NCI-H146 treated with DMSO at 0.1 percent for 48 hours (cell line): ENCODE measurements at regions not wholly inside any gene's neighbourhood (a gene's known extent, or its start where the extent isn't known, plus 50 kb on each side); places are given as distances from the start of the nearest gene placed in this dataset.
"Not testable (repeated sequence)": the region's sequence is repeated elsewhere in the genome, so short reads cannot be mapped to it uniquely, and the experiment has no call there.

Source experiments
- DNase-seq: peaks from one replicate; lab custom pipeline; 2025; ENCODE audit not compliant: unreplicated experiment; lab: John Stamatoyannopoulos, UW

DNA sequence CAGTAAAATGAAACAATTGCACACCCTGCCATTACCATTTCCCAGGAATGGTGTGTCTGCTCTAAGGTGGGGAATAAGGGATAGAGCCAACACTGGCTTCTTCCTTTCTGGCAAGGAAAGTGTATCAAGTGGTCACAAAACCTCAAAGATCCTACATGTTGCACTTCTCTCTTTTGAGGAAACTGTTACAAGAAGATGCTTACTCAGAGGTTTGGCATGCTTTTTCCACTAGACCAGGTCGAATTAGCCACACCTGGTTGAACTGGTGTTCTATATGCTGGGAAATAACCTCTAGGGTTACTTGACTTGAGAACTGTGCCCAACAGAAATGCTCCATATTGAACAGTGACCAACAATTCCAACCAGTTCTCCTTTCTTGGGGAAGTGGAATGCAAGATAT, 102.9 kb downstream of the LRRN1 start:
- DNase-seq = no peak

DNA sequence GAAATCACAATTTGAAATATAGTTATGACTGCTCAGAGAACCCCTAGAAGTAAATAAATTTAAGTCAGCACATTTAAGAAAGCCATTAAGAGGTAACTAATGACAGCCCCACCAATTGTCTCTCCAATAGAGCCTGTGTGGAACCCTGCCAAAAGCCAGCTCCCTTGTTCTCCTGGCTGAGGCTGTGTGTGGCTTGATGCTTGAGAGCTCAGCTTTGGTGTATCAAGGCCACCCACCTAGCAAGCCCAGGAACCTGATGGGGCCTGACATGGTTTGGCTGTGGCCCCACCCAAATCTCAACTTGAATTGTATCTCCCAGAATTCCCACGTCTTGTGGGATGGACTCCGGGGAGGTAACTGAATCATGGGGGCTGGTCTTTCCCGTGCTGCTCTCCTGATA, 106.9 kb downstream of the LRRN1 start:
- no peak for DNase-seq

DNA sequence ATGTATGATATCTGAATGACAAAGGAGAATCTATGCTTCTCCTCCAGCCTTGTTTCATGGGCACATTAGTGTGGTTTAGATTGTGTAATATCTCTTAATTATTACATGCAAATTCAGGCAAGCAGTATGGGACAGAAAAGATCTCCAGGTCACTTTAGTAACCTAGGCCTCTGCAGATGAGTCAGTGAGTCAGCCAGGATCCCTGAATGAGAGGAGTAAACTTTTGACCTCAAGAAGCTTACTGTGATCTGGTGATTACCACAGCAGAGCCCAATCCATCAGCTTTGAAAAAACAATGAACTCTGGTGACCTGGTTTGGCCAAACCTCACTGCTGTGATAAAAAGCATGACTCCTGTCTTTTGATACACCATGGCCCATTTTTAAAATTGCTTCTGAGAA, 107.8 kb downstream of the LRRN1 start:
- no peak for DNase-seq

DNA sequence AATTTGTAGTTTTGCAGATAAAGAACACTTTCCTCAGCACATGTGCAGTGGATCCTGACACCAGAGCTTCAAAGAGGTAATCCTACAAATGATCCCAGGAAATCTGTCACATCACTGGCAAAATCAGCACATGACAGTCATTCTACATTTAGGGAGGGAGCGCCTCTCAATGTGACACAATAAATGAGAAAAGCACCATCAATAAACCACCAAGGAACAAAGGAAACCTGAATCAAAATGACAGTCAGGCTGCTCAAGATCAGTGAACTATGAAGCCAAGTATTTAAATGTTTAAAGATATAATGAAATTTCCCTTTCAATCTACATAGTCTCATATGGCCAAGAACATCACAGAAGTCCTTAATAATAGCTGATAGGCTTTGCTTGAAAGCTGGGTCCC, 119.5 kb downstream of the LRRN1 start:
- DNase-seq = no peak

DNA sequence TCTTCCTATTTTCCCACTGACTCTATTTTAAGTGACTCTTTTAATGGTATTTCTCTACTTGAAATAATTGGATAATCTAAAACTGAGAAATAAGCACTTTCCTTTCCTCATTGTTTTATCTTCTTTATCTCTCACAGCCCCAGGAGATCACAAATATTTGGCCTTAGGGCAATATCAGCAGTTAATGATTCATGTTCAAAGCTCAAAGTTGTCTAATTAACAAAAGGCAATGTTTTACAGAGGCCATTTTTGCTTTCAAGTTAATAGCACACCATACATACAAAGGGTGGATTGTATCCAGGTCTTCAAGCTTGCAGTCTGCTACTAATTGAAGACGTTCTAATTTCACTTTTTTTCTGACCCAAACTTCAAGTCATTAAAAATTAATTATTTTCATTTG, 120.1 kb downstream of the LRRN1 start:
- peak; percentile 8 for DNase-seq

DNA sequence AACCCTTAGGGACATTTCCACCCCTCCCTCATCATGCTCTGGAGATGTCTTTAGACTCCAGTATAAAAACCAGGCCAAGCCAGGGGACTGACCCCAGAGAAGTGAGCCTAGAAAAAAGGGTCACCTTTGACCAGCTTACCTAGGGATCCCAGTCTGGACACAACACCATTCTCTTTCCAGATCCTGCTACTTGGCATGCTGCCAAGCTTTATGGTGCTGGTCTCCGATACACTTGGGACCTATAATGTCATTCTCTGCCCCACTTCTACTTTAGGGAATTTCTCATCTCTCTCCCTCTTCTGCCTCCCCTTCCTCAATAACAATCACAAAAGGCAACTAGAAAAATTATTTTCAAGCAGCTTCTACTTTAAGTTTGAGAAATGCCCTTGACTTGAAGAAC, 124.4 kb downstream of the LRRN1 start:
- no peak for DNase-seq

DNA sequence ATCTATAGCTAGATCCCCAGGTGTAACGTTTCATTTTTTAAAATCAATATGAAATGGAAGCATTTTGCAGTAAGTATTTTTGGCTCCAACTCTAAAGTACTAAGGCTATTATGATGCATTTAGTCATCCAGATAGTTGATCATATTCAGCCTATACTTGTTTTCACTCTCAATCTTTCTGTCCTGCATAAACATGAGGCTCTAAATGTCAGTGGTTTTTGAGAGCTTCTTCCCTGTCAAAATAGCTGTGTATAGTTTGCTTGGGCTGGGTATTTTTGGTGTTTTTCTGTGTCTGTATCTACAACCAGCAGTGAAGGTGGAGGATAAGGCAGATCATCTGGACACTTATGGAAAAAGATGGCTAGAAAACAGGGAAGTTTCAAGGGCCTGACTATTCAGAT, 128.0 kb downstream of the LRRN1 start:
- DNase-seq = no peak

DNA sequence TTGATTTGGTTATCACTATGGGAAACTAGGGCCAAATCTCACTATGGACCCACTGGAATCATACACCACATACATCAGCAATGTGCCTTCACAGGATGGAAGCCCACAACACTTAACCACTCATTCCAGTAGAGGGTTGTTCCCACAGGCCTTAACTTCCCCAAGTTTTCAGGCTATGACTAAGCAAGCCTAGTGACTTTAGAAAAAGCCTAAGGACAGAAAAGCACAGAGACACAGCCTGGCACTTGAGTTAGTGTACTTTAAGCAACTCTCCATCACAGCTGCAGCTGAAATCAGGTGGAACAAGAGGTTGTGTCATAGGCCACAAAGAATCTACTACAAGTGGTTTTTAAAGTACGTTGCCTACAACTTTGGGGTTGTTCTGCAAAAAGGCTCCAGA, 128.7 kb downstream of the LRRN1 start:
- no peak for DNase-seq

DNA sequence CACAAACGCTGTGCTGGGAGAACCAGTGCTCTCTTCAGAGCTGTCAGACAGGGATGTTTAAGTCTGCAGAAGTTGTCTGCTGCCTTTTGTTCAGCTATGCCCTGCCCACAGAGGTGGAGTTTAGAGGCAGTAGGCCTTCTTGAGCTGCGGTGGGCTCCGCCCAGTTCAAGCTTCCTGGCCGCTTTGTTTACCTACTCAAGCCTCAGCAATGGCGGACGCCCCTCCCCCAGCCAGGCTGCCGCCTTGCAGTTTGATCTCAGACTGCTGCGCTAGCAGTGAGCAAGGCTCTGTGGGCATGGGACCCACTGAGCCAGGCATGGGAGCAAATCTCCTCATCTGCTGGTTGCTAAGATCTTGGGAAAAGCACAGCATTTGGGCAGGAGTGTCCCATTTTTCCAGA, 142.1 kb downstream of the LRRN1 start:
- not testable (repeated sequence) for DNase-seq

DNA sequence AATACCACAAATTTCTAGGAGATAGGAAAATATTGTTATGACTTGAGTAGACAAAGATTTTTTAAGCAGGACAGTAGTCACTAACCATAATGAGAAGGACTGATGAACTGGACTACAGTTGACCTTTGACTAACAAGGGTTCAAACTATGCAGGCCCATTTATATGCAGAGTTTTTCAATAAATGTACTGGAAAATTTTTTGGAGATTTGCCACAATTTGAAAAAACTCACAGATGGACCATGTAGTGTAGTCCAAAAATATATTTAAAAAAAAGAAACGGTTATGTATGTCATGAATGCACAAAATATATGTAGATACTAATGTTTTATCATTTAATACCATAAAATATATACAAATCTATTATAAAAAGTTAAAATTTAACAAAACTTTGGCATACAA, 151.8 kb downstream of the LRRN1 start:
- DNase-seq = no peak

DNA sequence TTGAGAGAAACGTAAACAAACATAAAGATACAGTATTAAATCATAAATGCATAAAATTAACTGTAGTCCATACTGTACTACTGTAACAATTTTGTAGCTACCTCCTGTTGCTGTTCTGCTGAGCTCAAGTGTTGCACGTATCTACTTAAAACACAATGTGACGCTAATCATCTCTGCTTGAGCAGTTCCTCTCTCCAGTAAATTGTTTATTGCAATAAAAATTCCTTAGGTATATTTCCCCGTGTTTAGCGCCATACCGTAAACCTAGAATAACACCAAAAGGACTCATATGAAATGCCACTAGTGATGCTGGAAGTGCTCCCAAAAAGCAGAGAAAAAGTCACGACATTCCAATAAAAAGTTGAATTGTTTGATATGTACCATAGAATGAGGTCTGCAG, 152.3 kb downstream of the LRRN1 start:
- DNase-seq = no peak

DNA sequence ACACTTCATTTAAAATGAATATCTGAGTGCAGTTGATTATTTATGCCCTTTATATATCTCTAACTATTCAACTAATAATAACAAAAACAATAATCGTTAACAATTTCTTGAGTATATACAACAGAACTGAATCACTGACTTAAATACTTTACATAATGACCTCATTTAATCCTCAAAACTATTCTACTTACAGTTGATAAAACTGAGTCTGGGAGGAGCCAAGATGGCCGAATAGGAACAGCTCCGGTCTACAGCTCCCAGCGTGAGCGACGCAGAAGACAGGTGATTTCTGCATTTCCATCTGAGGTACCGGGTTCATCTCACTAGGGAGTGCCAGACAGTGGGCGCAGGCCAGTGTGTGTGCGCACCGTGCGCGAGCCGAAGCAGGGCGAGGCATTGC, 163.6 kb downstream of the LRRN1 start:
- peak; percentile 15 for DNase-seq

DNA sequence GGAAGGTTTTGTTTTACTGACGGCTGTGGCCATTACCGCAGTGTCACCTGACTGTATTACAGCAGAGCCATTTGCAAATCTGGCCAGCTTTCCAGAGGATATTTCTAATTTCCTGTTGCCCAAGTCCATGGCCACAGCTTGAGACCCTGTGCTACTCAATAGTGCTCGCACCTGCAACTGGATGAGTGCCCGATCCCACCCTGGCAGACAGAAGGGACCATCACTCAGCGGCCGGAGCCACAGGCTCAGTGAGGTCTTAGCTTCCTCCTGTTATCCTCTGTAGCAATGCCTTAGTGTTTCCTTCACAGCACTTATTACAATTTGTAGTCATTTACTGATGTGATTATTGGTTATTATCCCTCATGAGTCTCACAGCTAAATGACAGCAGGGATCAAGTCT, 184.8 kb downstream of the LRRN1 start:
- DNase-seq = no peak

DNA sequence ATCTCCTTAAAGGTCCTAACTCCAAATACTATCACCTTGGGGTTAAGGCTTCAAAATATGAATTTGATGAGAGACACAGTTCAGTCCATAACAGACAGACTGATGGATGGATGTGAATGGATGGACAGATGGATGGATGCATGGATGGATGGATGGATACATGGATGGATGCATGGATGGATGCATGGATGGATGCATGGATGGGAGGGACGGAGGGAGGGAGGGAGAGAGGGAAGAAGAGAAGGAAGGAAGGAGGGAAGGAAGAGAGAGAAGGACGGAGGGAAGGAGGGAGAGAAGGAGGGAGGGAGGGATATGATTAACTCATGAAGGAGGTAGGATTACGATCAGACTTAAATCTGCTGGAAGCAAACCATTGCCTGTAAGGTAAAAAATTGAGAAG, 192.4 kb downstream of the LRRN1 start:
- no peak for DNase-seq

DNA sequence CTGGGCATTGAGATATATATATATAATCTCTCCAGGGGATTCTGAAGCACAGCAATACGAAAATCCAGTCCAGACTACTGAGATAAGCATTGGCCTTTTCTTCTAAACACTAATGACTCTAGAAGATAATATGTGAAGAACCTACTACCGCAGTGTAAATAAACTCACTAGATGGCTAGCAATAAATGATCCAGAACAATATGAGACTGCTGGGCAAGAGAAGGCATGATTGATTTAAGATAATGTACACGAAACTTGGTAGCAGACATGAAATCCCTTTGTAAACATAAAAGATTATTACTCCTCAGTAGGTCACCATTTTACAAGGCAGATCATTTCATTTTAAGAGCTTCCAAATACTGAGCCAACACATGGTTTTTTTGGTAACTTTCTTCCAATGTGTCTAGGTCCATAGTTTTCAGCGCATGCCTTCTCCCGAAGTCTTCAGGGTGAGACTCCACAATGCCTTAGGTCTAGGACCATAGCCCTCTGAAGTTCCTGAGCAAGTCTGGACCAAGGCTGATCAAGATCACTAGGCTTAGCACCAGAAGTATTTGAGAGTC, 193.2 kb downstream of the LRRN1 start:
- DNase-seq = no peak

DNA sequence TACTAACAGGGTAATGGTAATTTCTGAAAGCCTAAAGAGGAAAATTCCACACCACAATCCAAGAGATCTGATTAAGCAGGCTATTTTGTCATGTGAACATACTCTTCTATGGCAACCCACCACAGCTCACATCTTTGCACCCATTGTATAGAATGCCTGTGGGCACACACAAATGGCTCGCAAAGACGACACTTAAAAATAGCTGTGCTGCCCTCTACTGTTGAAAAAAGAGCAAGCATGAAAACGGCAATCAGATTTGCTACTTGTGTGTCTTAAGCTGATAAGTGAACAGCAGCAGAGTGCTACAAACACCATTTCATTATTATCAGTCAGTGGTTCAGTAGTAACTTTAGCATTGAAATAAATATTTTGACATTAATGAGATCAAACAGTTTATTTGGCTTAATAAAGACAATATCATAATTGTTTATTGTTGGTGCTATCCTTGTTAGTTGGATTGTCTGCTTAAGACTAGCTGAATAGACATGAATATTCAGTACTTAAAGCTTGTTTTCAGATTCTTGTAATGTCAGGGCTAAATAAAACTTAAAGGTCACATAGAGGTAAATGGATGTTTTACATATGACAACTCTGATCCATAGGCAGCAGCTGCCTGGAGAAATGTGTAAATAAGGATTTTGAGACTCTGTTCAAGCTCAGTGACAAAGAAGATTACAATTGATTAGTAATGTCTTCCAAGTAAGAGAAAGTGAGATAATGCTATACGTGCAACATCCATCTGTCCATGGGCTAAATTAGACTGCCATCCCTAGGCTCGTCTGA, 199.1 kb downstream of the LRRN1 start:
- no peak for DNase-seq

DNA sequence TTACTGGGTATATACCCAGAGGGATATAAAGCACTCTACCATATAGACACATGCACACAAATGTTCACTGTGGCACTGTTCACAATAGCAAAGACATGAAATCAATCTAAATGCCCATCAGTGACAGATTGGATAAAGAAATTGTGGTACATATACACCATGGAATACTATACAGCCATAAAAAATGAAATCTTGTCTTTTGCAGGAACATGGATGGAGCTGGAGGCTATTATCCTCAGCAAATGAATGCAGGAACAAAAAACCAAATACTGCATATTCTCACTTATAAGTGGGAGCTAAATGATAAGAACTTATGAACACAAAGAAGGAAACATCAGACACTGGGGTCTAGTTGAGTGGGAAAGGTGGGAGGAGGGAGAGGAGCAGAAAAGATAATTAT, 200.1 kb downstream of the LRRN1 start:
- DNase-seq = not testable (repeated sequence)

DNA sequence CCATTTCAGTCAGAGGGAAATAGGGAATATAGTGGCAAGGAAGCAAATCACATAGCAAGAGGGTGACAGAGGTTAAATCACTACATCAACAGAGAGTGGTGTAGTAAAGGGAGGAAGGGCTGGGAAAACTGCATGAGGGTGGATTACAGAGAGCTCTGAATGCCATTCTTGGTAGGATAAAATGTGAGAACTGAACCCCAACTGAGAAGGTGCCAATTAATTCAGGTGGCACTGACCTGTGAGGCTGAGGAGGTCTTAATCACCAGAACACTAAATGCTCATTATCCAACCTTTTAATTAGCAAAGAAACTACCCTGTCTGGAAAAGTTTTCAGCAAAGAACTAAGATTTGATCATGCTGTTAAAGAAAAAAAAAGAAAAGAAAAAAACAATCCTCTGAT, 202.7 kb downstream of the LRRN1 start:
- DNase-seq = no peak

DNA sequence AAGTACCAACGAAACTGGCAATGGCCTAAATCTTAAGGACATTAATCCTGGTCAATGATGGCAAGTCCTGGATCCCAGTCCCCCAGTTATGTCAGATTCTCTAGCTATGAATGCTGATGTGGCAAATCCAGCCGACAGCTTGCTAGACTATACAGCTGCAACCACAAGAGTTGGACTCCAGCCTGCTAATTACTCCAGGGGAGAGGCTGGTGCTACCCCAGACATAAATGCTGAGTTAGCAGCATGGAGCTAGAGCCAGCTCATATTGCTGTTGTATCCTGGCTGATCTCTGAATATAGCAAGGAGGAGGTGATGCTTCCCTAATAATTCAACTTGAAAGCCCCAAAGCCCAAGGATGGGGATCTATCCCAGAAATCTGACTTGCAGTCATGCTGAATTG, 207.1 kb downstream of the LRRN1 start:
- DNase-seq = no peak

DNA sequence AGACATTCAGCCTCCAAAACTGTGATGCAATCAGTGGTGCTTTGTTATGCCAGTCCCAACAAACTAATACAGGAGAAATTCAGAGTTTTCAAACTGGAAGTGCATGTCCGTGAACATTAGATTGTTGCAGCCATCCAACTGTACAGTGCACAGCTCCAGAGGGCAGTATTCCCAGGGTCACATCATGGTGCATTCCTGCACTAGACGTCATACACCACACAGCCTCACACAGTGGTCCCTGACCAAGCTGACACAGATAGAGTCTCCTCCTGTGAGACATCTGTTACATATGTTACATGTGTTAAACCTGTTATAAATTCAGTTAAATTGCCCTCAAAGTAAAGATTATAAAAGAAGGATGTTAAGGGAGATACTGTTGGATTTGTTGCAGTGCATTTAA, 209.0 kb downstream of the LRRN1 start:
- no peak for DNase-seq

DNA sequence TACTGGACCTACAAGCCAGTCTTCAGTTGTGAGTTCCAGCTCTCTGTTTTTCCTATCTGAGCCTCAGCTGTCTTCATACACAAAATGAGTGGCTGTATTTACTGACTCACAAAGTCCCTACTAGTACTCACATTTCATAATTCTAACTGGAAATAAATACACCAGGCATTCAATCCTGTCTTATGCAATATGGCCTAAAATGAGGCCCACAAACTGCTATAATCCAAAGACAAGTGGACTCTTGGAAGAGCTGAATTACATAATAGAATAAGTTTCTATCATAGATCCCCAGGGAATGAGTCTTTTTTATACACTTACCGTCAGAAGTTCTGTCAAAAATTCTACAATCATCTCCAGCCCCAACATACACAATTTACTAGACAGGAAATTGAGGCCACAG, 211.9 kb downstream of the LRRN1 start:
- DNase-seq = no peak

DNA sequence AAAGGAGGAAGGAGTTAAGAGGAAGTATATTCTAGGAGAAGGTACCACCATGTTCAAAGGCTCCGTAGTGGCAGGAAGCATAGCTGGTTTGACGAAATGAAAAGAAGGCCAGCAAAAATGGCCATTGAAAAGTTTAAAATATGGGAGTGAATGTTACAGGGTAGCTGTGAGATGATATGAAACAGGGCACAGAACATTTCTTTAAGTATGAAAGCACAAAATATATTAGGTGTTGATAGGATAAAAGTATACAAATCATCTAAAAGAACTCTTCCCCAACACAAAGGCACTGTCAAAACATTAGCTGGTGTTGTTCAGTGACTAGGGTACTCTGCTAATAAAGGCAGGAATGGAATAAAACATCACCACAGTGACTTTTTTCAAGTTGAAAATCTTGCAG, 216.2 kb downstream of the LRRN1 start:
- DNase-seq = no peak

DNA sequence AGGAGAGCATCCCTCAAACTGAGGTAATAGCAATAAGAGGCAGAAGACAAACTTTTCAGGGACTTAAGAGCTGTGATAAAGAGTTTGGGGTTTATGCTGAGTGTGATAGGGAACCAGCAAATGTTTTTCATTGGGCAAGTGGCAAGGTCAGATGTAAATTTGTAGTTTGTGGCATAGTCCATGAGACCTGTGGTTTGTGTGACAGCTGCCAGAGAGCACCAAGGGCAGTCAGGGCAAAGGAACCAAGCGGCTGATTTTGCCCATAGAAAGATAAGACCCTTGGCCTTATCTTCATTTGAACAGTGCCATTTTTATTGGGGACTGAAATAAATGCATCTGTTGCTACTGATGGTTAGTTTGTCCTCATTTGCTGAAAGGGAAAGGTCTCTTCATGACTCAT, 220.3 kb downstream of the LRRN1 start:
- DNase-seq = no peak
